HG02571 (cell line): ENCODE measurements at regions not wholly inside any gene's neighbourhood (a gene's known extent, or its start where the extent isn't known, plus 50 kb on each side); places are given as distances from the start of the nearest gene placed in this dataset.
A peak's percentile ranks its signal among the peaks of the same experiment; 100 is the strongest.

Experiments used
- ATAC-seq: cut with Tn5 transposase; IDR thresholded peaks from one replicate; pipeline ENCODE4 v1.9.1; 2021; ENCODE audit warnings: mild to moderate bottlenecking, moderate library complexity; ENCODE audit not compliant: unreplicated experiment

GRCh38 chr13:31081316-31081715 is 80.4 kb downstream of the HSPH1 start:
- ATAC-seq: no peak

- no peak for ATAC-seq
Measured at GRCh38 chr13:31074756-31075155, 86.9 kb downstream of the HSPH1 start.

DNA sequence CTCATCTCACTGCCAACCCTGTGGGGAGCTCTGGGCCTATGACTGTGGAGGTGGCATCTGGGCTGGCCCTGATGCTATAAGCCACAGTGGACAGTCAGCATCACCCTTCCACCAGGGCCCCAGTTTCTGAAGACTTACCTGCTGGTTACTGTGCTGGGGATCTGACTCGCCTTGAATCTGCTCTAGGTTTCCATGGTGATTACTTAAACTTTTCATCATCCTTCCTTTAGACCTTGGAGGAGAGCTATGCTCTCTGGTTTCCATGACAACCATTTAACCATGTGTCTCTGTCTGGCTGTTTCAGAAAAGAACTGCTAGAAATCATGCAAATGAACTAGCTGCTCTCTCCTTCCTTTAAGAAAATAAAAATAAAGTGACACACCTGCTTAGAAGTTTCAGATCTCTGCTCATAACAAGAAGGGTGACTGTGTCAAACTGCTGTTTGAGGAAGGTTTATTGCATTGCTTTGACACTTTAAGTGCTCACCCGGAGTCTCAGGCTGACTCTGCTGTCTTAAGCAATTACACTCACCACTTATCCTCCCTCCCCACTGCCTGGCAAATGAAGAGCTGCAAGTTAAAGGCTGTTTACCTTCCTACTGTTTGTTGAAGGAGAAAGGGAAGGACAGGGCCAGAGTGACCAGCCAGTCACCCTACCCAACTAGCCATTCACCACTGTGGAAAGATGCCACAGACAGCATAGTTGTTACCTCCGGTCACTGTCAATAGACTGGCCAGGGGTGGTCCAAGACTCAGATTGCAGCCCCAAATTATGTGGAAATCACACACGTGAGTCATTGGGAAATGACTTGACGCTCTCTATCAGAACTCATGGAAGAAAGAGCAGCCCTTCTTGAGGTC is 87.6 kb downstream of the HSPH1 start:
- peak; percentile 91 for ATAC-seq

- no peak for ATAC-seq
Measured at GRCh38 chr13:31072041-31072440, 89.7 kb downstream of the HSPH1 start.

- no peak for ATAC-seq
Measured at GRCh38 chr13:31069808-31070534, 91.7 kb downstream of the HSPH1 start.

DNA sequence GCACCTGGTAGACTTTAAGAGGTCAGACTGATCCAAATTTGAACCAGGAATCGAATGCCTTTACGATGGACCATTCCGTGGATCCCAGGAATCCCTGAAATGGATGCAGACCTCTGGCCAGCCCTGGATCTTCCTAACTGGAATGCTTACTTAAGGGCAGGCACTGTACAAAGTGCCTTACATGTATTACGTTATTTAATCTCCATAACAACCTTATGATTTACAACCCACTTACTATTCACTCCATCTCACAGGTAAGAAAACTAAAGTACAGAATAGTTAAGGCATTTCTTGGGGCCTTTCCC is 93.6 kb downstream of the HSPH1 start:
- no peak for ATAC-seq

- no peak for ATAC-seq
Measured at GRCh38 chr13:31067416-31068118, 94.1 kb downstream of the HSPH1 start.

- ATAC-seq: no peak
Measured at GRCh38 chr13:31064636-31065035, 97.1 kb downstream of the HSPH1 start.

DNA sequence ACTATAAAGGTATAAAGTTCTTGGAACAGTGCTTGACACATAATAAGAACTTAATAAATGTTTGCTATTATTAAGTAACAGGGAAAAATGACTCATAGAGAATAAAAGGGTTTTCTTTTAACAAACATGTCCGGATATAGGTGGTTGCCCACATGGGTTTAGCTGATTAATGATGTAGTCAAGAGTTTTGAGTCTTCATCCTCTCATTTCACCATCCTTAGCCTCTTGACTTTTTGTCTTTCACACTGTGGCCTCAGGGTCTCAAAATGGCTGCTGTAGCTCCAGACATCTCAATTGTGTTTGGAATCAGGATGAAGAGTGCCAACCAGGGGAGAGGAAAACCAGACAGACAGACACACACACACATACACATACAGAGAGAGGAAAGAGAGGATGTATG is 97.9 kb downstream of the HSPH1 start:
- no peak for ATAC-seq

GRCh38 chr13:31060655-31061054 is 101.0 kb downstream of the HSPH1 start:
- no peak for ATAC-seq

GRCh38 chr13:31060220-31060619 is 101.5 kb downstream of the HSPH1 start:
- no peak for ATAC-seq

DNA sequence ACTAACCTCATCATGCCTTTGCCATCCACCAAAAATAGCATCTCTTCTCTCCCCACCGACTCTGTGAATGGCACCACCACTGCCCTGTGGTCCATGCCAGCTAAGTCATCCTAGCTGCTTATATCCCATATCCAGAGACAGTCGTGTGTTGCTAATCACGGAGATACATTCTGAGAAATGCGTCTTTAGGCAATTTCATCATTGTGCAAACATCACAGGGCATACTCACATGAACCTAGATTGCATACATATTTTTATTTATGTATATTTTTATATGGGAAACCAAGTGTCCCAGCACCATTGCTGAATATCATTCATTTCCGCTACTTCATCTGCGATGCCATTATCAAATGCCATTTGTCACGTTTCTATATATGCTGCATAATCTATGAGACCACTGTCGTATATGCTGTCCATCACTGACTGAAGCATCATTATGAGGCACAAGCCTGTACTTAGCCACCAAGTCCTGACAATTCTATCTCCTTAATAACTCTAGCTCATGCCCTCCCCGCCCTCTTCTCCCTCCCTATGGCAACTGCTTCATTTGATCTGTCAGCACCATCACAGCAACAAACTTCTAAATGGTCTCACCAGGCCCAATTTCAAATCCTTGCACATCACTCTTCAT is 104.2 kb downstream of the HSPH1 start:
- ATAC-seq: no peak

- ATAC-seq: no peak
Measured at GRCh38 chr13:31056644-31057271, 104.9 kb downstream of the HSPH1 start.

DNA sequence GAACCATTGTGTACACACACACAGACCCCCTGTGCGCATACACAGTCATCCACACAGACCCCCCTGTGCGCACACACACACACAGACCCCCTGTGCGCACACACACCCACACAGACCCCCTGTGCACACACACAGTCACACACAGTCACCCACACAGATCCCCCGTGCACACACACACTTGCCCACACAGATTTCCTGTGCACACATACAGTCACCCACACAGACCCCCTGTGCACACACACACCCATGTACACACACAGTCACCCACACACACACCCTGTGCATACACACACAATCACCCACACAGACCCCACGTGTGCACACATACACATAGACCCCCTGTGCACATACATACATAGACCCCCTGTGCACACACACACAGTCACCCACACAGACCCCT is 106.1 kb downstream of the HSPH1 start:
- ATAC-seq: no peak

GRCh38 chr13:31054632-31055031 is 107.1 kb downstream of the HSPH1 start:
- ATAC-seq: no peak

GRCh38 chr13:31053896-31054295 is 107.8 kb downstream of the HSPH1 start:
- ATAC-seq: no peak

DNA sequence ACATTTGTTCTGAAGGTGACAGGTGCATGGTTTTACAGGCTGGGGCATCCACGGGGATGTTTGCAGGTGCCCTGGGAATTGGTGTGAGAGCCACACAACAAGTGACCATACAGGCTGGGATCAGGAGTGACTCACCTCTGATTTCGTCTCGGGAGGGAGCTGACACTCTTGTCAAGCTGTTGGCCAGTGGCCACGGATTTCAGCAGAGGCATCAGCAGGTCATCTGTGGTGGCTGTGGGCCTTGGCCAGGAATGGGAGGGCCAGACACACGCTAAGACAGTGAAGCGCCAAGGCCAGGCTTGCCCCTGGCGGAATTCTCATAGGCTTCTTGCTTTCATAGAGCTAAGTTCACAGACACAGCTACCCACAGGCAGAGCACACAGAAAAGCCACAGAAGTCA is 108.6 kb downstream of the HSPH1 start:
- ATAC-seq: no peak

- no peak for ATAC-seq
Measured at GRCh38 chr13:31052478-31052877, 109.2 kb downstream of the HSPH1 start.

GRCh38 chr13:31051999-31052398 is 109.7 kb downstream of the HSPH1 start:
- no peak for ATAC-seq

GRCh38 chr13:31050486-31051400 is 111.0 kb downstream of the HSPH1 start:
- no peak for ATAC-seq
